HG03520 (cell line): ENCODE measurements at regions not wholly inside any gene's neighbourhood (a gene's known extent, or its start where the extent isn't known, plus 50 kb on each side); places are given as distances from the start of the nearest gene placed in this dataset.

Experiments
- ATAC-seq: cut with Tn5 transposase; IDR thresholded peaks from one replicate; pipeline ENCODE4 v1.9.1; 2021; ENCODE audit warnings: mild to moderate bottlenecking, moderate library complexity; ENCODE audit not compliant: unreplicated experiment

DNA sequence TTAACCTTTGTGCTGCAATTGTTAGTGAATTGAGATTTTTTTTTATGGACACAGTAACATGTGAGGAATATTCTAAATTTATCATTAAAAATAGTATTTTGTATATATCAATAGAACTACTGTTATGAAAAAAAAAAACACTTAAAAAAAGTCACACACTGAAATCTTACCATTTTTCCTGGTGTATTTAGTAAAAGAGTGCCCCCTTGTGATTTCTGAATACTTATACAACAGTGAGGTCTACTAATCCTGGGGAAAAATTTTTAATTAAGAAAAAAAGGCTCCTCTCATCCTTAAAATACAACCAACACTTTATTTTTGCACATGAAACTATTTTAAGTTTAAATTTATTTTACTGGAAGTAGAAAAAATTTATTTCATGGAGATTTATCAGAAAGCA lies 56.4 kb upstream of the SPOCK3 start:
- no peak for ATAC-seq

DNA sequence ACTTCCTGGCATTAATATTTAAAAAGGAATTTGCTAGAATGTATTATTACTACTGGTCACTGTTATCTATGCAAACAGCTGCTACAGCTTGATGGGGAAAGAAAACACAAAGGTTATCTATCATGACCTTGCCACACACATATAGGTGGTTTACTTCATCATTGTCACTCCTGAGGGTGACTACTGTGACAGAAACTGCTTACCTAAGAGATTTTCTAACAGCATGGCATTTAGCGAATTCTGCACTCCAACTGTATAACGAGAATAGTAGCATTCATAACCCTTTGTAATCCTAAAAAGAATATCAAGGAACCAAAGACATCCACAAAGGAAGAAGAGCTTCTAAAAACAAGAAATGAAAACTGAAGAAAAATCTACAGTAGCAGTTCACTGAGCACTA lies 74.6 kb upstream of the SPOCK3 start:
- ATAC-seq, result no peak

- no peak for ATAC-seq
Observed at GRCh38 chr4:167321299-167321698, 87.0 kb upstream of the SPOCK3 start.

DNA sequence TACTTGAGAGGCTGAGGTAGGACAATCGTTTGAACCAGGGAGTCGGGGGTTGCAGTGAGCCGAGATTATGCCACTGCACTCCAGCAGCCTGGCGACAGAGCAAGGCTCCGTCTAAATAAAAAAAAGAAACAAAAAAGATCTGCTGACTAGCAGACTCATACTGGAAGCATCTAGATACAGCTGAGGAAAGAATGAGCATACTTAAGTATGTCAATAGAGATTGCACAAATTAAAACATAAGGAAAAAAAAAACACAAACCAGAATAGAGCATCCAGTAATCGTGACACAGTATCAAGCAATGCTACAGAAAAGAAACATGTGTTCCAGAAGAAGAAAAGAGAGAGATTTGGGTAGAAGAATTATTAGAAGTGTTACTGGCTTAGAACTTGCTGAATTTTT lies 105.5 kb upstream of the SPOCK3 start:
- no peak for ATAC-seq

DNA sequence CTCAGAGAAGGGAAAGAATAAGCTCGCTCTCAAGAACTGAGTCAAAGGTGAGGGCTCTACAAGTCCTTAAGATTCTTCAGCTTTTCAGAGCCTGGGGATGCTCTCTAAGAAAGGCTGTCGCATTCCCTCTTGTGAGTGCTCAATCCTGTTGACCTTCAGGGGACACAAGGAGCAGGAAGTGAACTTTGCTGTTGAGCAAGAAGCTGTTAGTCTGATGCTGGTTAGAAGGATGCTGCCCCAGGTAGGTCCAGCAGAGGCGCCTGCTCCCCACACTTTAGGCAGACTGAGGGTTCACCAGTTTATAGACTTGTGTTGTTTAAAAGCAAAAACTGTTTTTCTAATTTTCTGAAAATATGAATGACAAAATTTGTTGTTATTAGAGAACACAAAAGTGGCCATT lies 125.4 kb upstream of the SPOCK3 start:
- no peak for ATAC-seq

DNA sequence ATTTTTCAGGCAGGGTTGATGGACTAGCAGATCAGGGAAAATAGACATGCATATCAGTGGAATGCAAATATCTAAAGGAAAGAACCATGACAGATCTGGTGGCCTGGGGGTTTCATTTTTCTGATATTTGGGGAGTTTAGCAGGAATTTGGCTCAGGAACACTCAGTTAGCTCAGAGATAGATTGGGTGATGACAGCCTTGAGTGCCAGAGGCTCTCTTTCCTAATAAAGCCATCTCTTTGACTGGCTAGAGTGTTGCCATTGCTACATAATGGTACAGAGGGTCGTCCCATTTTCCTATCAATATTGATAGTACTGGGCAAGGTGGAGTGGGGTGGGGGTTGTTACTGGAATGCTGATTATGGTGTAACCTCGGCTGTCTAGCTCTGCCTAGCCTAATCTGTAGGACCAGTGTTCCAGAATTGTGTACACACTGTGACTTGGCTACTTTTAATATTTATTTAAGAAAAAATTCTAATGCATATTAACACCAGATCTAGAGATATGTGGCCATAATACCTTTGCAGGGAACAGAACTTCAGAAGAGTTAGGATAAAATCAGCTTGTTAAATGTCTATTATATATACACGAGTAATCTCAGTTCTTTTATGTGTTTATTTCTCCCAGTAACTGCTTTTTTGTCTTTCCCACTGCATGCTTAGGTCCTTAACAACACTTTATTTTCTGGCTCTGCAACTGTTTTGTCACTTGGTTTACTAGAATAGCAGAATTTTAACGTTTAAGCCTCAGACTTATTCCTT lies 145.0 kb upstream of the SPOCK3 start:
- no peak for ATAC-seq

- no peak for ATAC-seq
Observed at GRCh38 chr4:167380964-167381363, 146.7 kb upstream of the SPOCK3 start.

- ATAC-seq, result no peak
Observed at GRCh38 chr4:167383291-167383690, 149.0 kb upstream of the SPOCK3 start.

DNA sequence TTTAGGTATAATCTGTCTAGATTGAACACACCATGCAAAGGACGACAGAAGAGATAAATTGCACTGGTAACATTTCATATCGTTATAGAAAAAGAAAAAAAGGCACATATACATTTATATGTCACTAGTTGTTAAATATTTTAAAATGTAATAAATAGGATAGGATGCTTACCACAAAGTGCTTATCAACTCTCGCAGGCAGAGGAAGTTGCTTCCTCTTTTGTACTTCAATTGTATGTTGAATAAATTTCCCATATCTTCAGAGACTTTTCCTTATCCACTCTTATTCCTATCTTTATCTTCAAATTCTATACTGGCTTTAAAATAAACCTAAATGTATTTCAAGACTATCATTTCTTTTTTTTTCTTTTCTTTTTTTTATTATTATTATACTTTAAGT lies 163.3 kb upstream of the SPOCK3 start:
- ATAC-seq, result no peak

DNA sequence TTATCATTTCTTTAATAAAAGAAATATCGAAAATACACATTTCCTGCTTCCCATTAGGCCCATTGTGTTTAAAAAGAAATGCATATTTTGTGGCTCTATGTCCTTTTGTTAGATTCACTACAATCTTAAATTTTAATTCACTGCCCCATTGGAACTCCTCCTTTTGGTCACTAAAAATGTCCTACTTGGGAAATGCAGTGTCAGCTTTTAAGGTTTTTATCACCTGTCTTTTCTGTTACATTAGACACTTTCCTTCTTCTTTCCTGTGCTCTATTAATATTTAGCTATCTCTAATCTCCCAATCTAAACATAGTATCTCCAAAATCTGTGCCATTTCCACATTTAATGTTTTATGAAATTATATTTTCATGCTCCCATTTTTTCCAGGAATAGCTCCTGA lies 164.9 kb upstream of the SPOCK3 start:
- ATAC-seq, result no peak

GRCh38 chr4:167406181-167406580 lies 171.9 kb upstream of the SPOCK3 start:
- no peak for ATAC-seq

GRCh38 chr4:167415461-167415860 lies 181.2 kb upstream of the SPOCK3 start:
- ATAC-seq, result no peak

- ATAC-seq, result no peak
Observed at GRCh38 chr4:167419468-167420140, 185.3 kb upstream of the SPOCK3 start.

GRCh38 chr4:167421201-167421600 lies 186.9 kb upstream of the SPOCK3 start:
- no peak for ATAC-seq

DNA sequence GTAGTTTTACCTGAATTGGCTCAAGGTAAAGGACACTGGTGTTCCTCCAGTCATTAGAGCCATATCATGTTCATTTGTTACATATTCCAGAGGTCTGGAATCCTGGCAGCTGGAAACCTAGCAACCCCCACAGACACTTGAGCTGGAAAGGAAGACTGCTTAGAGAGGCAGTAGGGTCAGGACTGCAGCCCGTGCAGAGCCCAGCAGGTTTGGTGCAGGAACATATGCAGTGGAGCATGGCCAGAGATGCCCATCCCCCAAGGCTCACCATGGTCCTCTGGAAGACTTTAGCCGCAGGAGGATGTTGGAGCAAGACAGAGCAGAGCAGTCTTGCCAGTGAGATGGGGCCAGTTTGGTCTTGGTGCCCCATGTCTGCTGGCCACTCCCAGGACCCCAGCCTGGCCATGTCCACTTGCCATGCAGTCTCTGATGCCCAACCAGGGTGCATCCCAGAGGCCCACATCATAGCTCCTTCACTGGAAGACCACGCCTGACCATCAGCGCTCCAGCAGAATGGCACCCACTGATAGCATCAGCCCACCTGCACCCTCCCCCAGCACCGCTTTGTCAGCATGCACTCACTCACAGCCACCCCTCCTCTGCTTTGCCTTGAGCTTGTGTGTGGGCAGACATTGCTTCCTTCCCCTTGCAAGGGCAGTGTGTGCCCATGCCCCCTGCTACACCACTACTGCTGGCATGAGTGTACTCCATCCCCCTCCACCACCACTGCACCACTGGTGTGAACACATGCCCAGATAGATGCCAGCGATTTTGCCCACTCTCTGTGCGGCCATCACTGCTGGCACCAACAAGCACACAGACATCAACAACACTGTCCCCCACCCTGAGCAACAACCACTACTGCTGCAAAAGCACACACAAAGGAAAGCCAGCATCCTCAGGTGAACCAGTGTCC lies 190.3 kb upstream of the SPOCK3 start:
- no peak for ATAC-seq

- no peak for ATAC-seq
Observed at GRCh38 chr4:167428156-167428555, 193.9 kb upstream of the SPOCK3 start.

DNA sequence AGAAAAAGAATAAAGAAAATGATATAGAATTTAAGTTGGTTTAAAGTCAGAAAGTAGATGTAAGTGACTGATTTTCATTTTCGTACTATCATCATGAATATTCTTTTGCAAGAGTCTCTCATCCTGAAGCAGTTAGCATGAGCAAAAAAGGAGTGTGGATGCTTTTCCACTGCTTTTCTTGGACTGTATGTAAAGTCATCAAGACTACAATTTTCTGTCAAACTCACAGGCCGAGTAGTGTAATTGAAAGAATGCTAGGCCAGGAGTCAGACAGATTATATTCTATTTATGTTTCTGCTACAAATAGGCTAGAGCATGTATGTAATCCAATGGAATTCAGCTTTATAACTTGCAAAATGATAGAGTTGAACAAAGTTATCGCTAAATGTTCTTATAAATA lies 197.1 kb upstream of the SPOCK3 start:
- ATAC-seq, result no peak

- ATAC-seq, result no peak
Observed at GRCh38 chr4:167435786-167436185, 201.5 kb upstream of the SPOCK3 start.

- ATAC-seq, result no peak
Observed at GRCh38 chr4:167443841-167444240, 209.5 kb upstream of the SPOCK3 start.

DNA sequence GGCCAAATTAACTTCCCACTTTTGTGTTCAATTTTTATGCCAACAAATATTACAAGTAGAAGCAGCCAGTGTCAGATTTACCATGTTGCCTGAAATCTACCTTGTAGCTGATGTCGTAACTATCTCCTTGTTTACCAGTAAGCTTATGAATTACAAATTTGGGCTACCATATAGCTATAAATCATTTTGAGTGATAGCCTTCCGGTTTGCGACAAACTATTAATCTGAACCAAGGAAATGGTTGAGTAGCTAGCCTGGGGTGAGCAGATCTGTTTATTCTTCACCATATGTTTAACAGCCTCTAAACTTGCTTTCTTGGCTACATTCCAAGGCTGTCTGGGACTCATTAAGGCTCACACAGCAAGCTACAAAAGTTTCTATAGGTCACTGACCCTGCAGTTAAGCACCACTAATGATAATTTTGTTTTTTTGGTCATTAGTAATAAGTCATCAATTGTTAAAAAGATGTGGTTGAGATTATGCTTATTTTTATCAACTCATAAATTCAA lies 218.7 kb upstream of the SPOCK3 start:
- no peak for ATAC-seq

GRCh38 chr4:167456619-167457018 lies 222.3 kb upstream of the SPOCK3 start:
- no peak for ATAC-seq
